Smooth muscle cell (in vitro differentiated cells): ENCODE measurements at regions not wholly inside any gene's neighbourhood (a gene's known extent, or its start where the extent isn't known, plus 50 kb on each side); places are given as distances from the start of the nearest gene placed in this dataset.

Experiments
- DNase-seq: peaks from one replicate; lab custom pipeline; 2025; ENCODE audit not compliant: unreplicated experiment; lab: John Stamatoyannopoulos, UW
- H2AFZ ChIP-seq: fragments of 200-600 bp; sonication (generic); 2 replicates; pipeline ENCODE4 v1.6.0; 2016; ENCODE audit warnings: antibody characterized with exemption, low read depth, mild to moderate bottlenecking
- H3F3A ChIP-seq: fragments of 200-600 bp; sonication (generic); 2 replicates; pipeline ENCODE4 v1.6.0; 2017; ENCODE audit warnings: antibody characterized with exemption, low read depth
- H3K27ac ChIP-seq: fragments of 200-600 bp; sonication (generic); 2 replicates; pipeline ENCODE4 v1.5.1; 2016; ENCODE audit warnings: low read depth, mild to moderate bottlenecking
- H3K27me3 ChIP-seq: fragments of 200-600 bp; sonication (generic); 2 replicates; pipeline ENCODE4 v1.6.1; 2016; ENCODE audit warnings: low read depth, mild to moderate bottlenecking
- H3K36me3 ChIP-seq: fragments of 200-600 bp; sonication (generic); 2 replicates; pipeline ENCODE4 v1.5.1; 2016; ENCODE audit warnings: low read depth
- H3K4me1 ChIP-seq: fragments of 200-600 bp; sonication (generic); 2 replicates; pipeline ENCODE4 v1.5.1; 2016; ENCODE audit warnings: low read depth
- H3K4me2 ChIP-seq: fragments of 200-600 bp; sonication (generic); 2 replicates; pipeline ENCODE4 v1.6.0; 2016; ENCODE audit warnings: mild to moderate bottlenecking
- H3K4me3 ChIP-seq: fragments of 200-600 bp; sonication (generic); 2 replicates; pipeline ENCODE4 v1.5.1; 2016; ENCODE audit warnings: mild to moderate bottlenecking
- H3K79me2 ChIP-seq: fragments of 200-600 bp; sonication (generic); 2 replicates; pipeline ENCODE4 v1.6.0; 2016; ENCODE audit warnings: low read depth, mild to moderate bottlenecking
- H3K9ac ChIP-seq: fragments of 200-600 bp; sonication (generic); 2 replicates; pipeline ENCODE4 v1.6.0; 2016; ENCODE audit warnings: low read depth
- H3K9me3 ChIP-seq: fragments of 200-600 bp; sonication (generic); replicated peaks from 2 replicates; pipeline ENCODE4 v1.5.1; 2016; ENCODE audit warnings: low read depth
- H4K20me1 ChIP-seq: fragments of 200-600 bp; sonication (generic); 2 replicates; pipeline ENCODE4 v1.6.0; 2016; ENCODE audit warnings: low read depth
- WGBS: methylation state at CpG from one replicate; pipeline ENCODE4 v1.1.7; 2016; ENCODE audit warnings: low lambda C conversion rate; 5-methylcytosine and 5-hydroxymethylcytosine counted together
- TF ChIP-seq, protein P1 (sequence below): fragments of 200-600 bp; sonication (generic); IDR thresholded peaks from 2 replicates; pipeline ENCODE4 v1.5.1; 2017; ENCODE audit warnings: borderline replicate concordance, mild to moderate bottlenecking, antibody characterized with exemption; ENCODE audit not compliant: insufficient read depth, poor library complexity, severe bottlenecking

DNA sequence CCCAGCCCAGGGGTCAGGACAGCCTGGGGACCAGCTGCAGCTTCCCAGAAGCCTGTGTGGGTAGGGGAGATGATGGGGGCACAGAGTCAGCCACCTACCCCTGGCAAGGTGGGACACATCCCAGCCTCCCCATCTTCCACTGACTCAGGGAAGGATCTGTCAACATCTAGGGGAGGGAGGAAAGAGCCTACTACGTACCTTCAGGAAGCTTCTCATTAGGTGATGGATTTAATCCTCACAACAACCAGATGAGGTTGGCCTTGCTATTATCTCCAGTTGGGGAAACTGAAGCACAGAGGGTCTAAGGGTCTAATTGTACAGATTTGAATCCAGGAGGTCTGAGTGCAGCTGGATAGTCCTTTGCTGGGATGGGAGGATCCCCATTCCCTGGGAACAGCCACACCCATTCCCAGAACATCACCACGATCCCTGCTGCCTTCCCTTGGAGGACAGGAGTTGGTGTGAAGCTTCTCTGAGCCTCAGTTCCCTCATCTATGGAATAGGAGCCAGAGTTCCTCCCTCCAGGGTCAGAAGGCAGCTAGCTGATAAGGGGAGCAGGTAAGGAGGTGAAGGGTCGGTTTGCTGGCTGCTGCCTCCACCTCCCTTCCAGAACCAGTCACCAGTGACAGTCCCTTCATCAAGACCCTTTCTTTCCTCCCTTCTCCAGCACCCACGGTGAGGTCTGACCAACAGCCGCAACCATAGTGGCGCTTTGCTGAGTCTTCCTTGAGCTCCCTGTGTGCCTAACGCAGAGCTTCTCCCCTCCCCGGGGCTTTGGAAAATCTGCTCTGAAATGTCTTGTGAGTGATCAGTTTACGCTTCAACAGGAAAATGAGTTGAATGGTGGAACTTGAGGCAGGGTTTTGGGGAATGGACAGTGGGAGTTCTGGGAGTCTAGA lies 56.8 kb downstream of the CEBPB start:
- no peak for DNase-seq
- Histone ChIP-seq H3K4me2 (peak overlapping the region; percentile 54), H3K27ac (peak overlapping the region; percentile 87), H4K20me1 (no peaks in the 10 kb centered on the region), H3K4me3 (no peak overlapping the region), H3K27me3 (no peaks in the 10 kb centered on the region), H3F3A (peaks cover 5% of the 10 kb centered on the region), H2AFZ (peak overlapping the region; percentile 59), H3K9me3 (no peaks in the 10 kb centered on the region), H3K9ac (peak overlapping the region; percentile 67), H3K4me1 (no peaks in the 10 kb centered on the region), H3K79me2 (no peaks in the 10 kb centered on the region), H3K36me3 (no peaks in the 10 kb centered on the region)
- 78% methylated on average over 9 of the region's 9 CpGs for WGBS
- TF ChIP-seq, protein P1, sequence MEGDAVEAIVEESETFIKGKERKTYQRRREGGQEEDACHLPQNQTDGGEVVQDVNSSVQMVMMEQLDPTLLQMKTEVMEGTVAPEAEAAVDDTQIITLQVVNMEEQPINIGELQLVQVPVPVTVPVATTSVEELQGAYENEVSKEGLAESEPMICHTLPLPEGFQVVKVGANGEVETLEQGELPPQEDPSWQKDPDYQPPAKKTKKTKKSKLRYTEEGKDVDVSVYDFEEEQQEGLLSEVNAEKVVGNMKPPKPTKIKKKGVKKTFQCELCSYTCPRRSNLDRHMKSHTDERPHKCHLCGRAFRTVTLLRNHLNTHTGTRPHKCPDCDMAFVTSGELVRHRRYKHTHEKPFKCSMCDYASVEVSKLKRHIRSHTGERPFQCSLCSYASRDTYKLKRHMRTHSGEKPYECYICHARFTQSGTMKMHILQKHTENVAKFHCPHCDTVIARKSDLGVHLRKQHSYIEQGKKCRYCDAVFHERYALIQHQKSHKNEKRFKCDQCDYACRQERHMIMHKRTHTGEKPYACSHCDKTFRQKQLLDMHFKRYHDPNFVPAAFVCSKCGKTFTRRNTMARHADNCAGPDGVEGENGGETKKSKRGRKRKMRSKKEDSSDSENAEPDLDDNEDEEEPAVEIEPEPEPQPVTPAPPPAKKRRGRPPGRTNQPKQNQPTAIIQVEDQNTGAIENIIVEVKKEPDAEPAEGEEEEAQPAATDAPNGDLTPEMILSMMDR = no peak

DNA sequence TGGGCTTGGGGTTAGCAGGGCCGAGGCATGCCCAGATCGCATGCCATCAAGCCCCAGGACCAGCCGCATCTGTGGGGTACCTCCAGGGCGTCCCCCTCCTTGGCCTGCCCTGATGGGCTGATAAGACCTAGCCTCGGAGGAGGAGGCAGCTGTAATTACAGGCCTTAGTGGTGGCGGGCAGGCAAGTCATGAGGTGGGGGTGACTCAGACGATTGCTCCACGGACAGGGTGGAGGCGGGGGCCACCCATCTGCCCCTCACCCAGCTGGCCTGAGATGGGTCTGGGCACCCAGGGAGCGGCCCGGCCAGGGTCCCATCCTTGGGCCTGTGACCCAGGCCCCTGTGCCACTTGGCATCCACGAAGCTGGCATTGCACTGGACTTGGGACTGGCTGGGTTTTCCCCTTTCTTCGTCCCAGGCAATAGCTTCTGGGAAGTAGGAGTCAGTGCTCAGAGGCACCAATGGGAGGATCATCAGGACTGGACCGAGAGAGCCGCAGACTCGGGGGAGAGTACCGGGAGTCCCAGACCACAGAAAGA lies 57.5 kb downstream of the CEBPB start:
- H2AFZ ChIP-seq = peak overlapping the region; percentile 59
- H3K36me3 ChIP-seq = no peaks in the 10 kb centered on the region
- H3K4me1 ChIP-seq = no peaks in the 10 kb centered on the region
- DNase-seq = peak; percentile 54
- peak overlapping the region; percentile 67 for H3K9ac ChIP-seq
- H3K27ac ChIP-seq = peak overlapping the region; percentile 87
- no peaks in the 10 kb centered on the region for H3K27me3 ChIP-seq
- H3K4me3 ChIP-seq = no peak overlapping the region
- H3K79me2 ChIP-seq = no peaks in the 10 kb centered on the region
- TF ChIP-seq, protein P1 = no peak
- peak overlapping the region; percentile 54 for H3K4me2 ChIP-seq
- no peaks in the 10 kb centered on the region for H4K20me1 ChIP-seq
- no peaks in the 10 kb centered on the region for H3K9me3 ChIP-seq
- WGBS = 34% methylated on average over 16 of the region's 17 CpGs
- peaks cover 5% of the 10 kb centered on the region for H3F3A ChIP-seq

DNA sequence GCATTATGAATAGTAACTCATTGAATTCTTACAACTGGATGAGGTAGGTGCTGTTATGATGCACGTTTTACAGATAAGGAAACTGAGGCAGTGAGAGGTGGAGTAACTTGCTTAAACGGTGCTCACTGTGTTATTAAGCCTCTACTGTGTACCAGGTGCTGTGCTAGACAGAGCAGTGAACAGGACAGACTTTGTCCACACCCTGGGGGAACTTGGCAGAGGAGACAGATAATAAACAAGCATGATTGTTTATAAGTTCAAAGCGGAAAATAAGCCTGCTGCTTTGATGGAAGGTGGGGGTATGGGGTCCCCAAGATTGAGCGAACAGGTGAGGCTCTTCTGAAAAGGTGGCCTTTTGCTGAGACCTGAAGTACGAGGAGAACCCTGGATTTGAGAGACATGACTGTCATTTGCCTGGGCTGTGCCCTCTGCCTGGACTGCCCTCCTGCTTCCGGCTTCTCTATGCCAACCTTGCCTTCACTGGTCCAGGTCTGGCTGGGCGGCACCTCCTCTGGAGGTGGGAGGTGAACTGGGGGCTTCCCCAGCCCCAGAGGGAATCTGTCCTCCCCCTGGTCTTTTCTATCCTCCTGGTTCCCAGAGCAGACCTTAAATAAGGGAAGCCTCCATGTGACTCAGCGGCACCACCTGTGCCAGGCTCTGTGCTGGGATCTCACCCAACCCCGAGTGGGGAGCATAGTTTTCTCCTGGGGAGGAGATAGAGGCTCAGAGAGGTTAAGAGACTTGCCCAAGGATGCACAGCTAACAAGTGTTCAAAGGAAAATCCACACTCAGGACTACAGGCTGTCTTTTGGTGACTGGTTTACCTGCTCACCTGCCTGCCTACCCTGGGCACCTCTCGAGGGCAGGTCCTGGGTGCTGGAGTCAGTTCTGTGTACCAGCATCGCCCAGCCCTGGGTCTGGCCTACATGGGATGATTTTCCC lies 59.1 kb downstream of the CEBPB start:
- 91% methylated on average over 11 of the region's 11 CpGs for WGBS
- DNase-seq = no peak
- no peaks in the 10 kb centered on the region for H3K27me3 ChIP-seq

More for the DNA sequence above, 59.1 kb downstream of the CEBPB start:
- H3K4me1 ChIP-seq = no peaks in the 10 kb centered on the region
- no peak overlapping the region for H3K4me3 ChIP-seq
- no peak overlapping the region for H2AFZ ChIP-seq
- H4K20me1 ChIP-seq = no peaks in the 10 kb centered on the region
- H3K27ac ChIP-seq = no peak overlapping the region
- no peaks in the 10 kb centered on the region for H3K79me2 ChIP-seq
- no peak overlapping the region for H3K9ac ChIP-seq
- no peaks in the 10 kb centered on the region for H3K9me3 ChIP-seq
- no peaks in the 10 kb centered on the region for H3K36me3 ChIP-seq
- H3K4me2 ChIP-seq = no peak overlapping the region
- TF ChIP-seq, protein P1 = no peak
- H3F3A ChIP-seq = peaks cover 5% of the 10 kb centered on the region
